Peyer's patch (tissue), 4 donors: ENCODE measurements at regions not wholly inside any gene's neighbourhood (a gene's known extent, or its start where the extent isn't known, plus 50 kb on each side); places are given as distances from the start of the nearest gene placed in this dataset.

Experiments
- CTCF ChIP-seq, 6 experiments: fragments of 450-650 bp in 4 of 6; fragments of 200-600 bp in 2 of 6; sonication (generic) in 1 of 6; IDR thresholded peaks; one replicate each; pipeline ENCODE4 v1.5.1; 2017 to 2019; ENCODE audit warnings: antibody characterized with exemption in 6 of 6, mild to moderate bottlenecking in 3 of 6, moderate library complexity in 1 of 6
- POLR2A ChIP-seq, 2 donors: fragments of 450-650 bp; IDR thresholded peaks; one replicate each; pipeline ENCODE4 v1.5.1; 2017; ENCODE audit warnings: antibody characterized with exemption in 2 of 2, mild to moderate bottlenecking in 2 of 2, moderate library complexity in 2 of 2

GRCh38 chr6:2554651-2555260, 196.0 kb downstream of the MYLK4 start:
- TF ChIP-seq CTCF (IDR thresholded peaks at IDR 0.05) (no peak), POLR2A (IDR thresholded peaks at IDR 0.05) (no peak)
